Peyer's patch (tissue), 4 donors: ENCODE measurements at regions not wholly inside any gene's neighbourhood (a gene's known extent, or its start where the extent isn't known, plus 50 kb on each side); places are given as distances from the start of the nearest gene placed in this dataset.

ENCODE experiments used
- POLR2A ChIP-seq, 2 donors: fragments of 450-650 bp; IDR thresholded peaks; one replicate each; pipeline ENCODE4 v1.5.1; 2017; ENCODE audit warnings: antibody characterized with exemption in 2 of 2, mild to moderate bottlenecking in 2 of 2, moderate library complexity in 2 of 2
- TF ChIP-seq, protein P1 (sequence below), 6 experiments: fragments of 450-650 bp in 4 of 6; fragments of 200-600 bp in 2 of 6; sonication (generic) in 1 of 6; IDR thresholded peaks; one replicate each; pipeline ENCODE4 v1.5.1; 2017 to 2019; ENCODE audit warnings: antibody characterized with exemption in 6 of 6, mild to moderate bottlenecking in 3 of 6, moderate library complexity in 1 of 6

DNA sequence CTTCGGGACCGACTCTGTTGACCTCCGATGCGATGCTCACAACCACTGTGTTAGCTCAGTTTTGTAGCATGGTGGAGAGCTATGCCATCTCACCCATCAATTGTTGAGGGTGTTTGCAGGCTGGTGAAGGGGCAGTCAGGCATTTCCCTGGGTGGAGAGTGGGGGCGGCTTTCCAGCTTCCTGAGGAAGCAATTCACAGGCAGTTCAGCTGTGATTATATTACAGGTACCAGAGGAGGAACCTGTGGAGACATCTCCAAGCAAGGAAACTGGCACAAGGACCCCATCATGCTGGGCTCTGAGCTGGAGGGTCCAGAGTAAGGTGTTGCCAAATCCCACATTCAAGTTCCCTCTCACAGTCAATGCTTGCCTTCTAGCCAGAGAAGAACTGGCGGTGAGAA is 166.0 kb upstream of the ZNF536 start:
- TF ChIP-seq, protein P1, sequence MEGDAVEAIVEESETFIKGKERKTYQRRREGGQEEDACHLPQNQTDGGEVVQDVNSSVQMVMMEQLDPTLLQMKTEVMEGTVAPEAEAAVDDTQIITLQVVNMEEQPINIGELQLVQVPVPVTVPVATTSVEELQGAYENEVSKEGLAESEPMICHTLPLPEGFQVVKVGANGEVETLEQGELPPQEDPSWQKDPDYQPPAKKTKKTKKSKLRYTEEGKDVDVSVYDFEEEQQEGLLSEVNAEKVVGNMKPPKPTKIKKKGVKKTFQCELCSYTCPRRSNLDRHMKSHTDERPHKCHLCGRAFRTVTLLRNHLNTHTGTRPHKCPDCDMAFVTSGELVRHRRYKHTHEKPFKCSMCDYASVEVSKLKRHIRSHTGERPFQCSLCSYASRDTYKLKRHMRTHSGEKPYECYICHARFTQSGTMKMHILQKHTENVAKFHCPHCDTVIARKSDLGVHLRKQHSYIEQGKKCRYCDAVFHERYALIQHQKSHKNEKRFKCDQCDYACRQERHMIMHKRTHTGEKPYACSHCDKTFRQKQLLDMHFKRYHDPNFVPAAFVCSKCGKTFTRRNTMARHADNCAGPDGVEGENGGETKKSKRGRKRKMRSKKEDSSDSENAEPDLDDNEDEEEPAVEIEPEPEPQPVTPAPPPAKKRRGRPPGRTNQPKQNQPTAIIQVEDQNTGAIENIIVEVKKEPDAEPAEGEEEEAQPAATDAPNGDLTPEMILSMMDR (IDR thresholded peaks at IDR 0.05) = no peak
- no peak for TF ChIP-seq POLR2A (IDR thresholded peaks at IDR 0.05)
